ENCODE measurements at regions not wholly inside any gene's neighbourhood (a gene's known extent, or its start where the extent isn't known, plus 50 kb on each side); places are given as distances from the start of the nearest gene placed in this dataset.

GRCh38 chr6:14702678-14703077 is 543.2 kb upstream of the JARID2 start:
- no peak for DNase-seq
- CTCF ChIA-PET: no interaction called here
- intact Hi-C loops (cut with micrococcal nuclease; ENCODE audit: unreplicated experiment): no loop called here
- Mint-ChIP-seq H3K36me3 (ENCODE audit: insufficient read depth, unreplicated experiment) (no peaks in the 10 kb centered on the region), H3K27ac (ENCODE audit: unreplicated experiment) (no peak overlapping the region), H3K4me3 (ENCODE audit: low read depth, unreplicated experiment) (no peak overlapping the region), H3K9me3 (ENCODE audit: low read depth, unreplicated experiment) (no peaks in the 10 kb centered on the region), H3K27me3 (ENCODE audit: unreplicated experiment) (no peaks in the 10 kb centered on the region), H3K4me1 (ENCODE audit: low read depth, unreplicated experiment) (no peaks in the 10 kb centered on the region)
- no peak for TF ChIP-seq CTCF (IDR thresholded peaks at IDR 0.05; ENCODE audit: unreplicated experiment)
- BruUV-seq (replicated peaks): no TSS peak

GRCh38 chr6:14703586-14703985 is 542.3 kb upstream of the JARID2 start:
- Mint-ChIP-seq H3K4me3 (ENCODE audit: low read depth, unreplicated experiment) (no peak overlapping the region), H3K27me3 (ENCODE audit: unreplicated experiment) (no peaks in the 10 kb centered on the region), H3K4me1 (ENCODE audit: low read depth, unreplicated experiment) (no peaks in the 10 kb centered on the region), H3K27ac (ENCODE audit: unreplicated experiment) (no peak overlapping the region), H3K9me3 (ENCODE audit: low read depth, unreplicated experiment) (no peaks in the 10 kb centered on the region), H3K36me3 (ENCODE audit: insufficient read depth, unreplicated experiment) (no peaks in the 10 kb centered on the region)
- no TSS peak for BruUV-seq (replicated peaks)
- DNase-seq: no peak
- intact Hi-C loops (cut with micrococcal nuclease; ENCODE audit: unreplicated experiment): no loop called here
- CTCF ChIA-PET: no interaction called here
- no peak for TF ChIP-seq CTCF (IDR thresholded peaks at IDR 0.05; ENCODE audit: unreplicated experiment)

- TF ChIP-seq CTCF (IDR thresholded peaks at IDR 0.05; ENCODE audit: unreplicated experiment): no peak
- H3K9me3 Mint-ChIP-seq (ENCODE audit: low read depth, unreplicated experiment): no peaks in the 10 kb centered on the region
- no peaks in the 10 kb centered on the region for H3K4me1 Mint-ChIP-seq (ENCODE audit: low read depth, unreplicated experiment)
- no peaks in the 10 kb centered on the region for H3K36me3 Mint-ChIP-seq (ENCODE audit: insufficient read depth, unreplicated experiment)
- intact Hi-C loops (cut with micrococcal nuclease; ENCODE audit: unreplicated experiment): no loop called here
- no peaks in the 10 kb centered on the region for H3K27me3 Mint-ChIP-seq (ENCODE audit: unreplicated experiment)
- CTCF ChIA-PET: no interaction called here
- no TSS peak for BruUV-seq (replicated peaks)
- no peak for DNase-seq
- no peak overlapping the region for H3K4me3 Mint-ChIP-seq (ENCODE audit: low read depth, unreplicated experiment)
- no peak overlapping the region for H3K27ac Mint-ChIP-seq (ENCODE audit: unreplicated experiment)
Measured at GRCh38 chr6:14704383-14705271, 541.2 kb upstream of the JARID2 start.

GRCh38 chr6:14705841-14706377 is 540.0 kb upstream of the JARID2 start:
- H3K27me3 Mint-ChIP-seq (ENCODE audit: unreplicated experiment): no peaks in the 10 kb centered on the region
- DNase-seq: no peak
- intact Hi-C loops (cut with micrococcal nuclease; ENCODE audit: unreplicated experiment): no loop called here
- BruUV-seq (replicated peaks): no TSS peak
- H3K4me1 Mint-ChIP-seq (ENCODE audit: low read depth, unreplicated experiment): peaks cover 2% of the 10 kb centered on the region
- H3K4me3 Mint-ChIP-seq (ENCODE audit: low read depth, unreplicated experiment): no peak overlapping the region
- no peak for TF ChIP-seq CTCF (IDR thresholded peaks at IDR 0.05; ENCODE audit: unreplicated experiment)
- H3K27ac Mint-ChIP-seq (ENCODE audit: unreplicated experiment): no peak overlapping the region
- H3K9me3 Mint-ChIP-seq (ENCODE audit: low read depth, unreplicated experiment): no peaks in the 10 kb centered on the region
- H3K36me3 Mint-ChIP-seq (ENCODE audit: insufficient read depth, unreplicated experiment): no peaks in the 10 kb centered on the region
- CTCF ChIA-PET: no interaction called here
